ENCODE measurements at regions not wholly inside any gene's neighbourhood (a gene's known extent, or its start where the extent isn't known, plus 50 kb on each side); places are given as distances from the start of the nearest gene placed in this dataset.

DNA sequence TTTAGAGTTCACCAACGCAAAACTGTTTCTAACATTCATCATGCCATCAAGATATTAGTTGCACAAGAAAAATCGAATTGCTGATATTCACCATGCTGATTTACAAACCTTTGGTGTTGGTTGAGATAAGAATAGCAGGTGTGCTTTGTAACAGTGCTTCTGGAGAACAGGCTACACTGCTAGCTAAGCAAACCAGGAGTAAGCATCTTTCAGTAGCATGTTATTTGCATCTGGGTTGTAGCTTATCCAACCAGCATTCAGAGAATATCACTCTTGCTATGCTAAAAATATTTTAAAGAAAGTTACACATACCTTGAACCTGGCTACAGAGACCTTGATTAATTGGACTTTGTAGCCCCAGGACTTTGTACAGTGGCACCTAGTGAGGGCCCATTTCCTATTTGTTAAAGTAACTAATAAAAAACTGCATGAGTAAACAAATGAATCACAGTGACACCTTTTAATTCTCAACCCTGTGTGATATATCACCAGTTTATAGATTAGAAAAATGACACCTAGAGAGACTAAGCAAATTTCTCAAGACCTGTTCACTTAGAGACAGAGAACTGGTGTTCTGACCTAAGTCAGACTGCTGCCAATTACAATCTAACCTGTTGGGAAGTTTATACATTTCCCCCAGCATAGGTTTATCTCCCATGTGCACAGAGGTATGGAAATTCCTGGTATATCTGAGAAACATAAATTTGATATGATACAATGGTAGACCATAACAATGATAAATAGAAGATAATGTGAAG lies 435.5 kb upstream of the TGFBR2 start:
- DNase-seq: no peak

DNA sequence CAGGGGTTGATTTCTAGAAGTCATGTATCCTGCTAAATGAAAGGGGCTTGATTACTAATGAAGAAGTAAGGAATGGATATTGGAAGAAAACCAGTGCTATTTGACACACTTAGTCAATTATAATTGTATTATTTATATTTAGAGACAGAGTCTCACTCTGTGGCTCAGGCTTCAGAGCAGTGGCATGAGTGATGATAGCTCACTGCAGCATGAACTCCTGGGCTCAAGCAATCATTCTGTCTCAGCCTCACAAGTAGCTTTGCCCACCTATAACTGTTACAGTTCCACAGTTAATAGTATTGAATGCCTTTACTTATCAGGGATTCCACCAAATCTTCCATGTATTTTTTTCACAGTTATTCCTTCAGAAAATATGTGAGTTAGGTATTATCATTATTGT lies 432.0 kb upstream of the TGFBR2 start:
- no peak for DNase-seq

DNA sequence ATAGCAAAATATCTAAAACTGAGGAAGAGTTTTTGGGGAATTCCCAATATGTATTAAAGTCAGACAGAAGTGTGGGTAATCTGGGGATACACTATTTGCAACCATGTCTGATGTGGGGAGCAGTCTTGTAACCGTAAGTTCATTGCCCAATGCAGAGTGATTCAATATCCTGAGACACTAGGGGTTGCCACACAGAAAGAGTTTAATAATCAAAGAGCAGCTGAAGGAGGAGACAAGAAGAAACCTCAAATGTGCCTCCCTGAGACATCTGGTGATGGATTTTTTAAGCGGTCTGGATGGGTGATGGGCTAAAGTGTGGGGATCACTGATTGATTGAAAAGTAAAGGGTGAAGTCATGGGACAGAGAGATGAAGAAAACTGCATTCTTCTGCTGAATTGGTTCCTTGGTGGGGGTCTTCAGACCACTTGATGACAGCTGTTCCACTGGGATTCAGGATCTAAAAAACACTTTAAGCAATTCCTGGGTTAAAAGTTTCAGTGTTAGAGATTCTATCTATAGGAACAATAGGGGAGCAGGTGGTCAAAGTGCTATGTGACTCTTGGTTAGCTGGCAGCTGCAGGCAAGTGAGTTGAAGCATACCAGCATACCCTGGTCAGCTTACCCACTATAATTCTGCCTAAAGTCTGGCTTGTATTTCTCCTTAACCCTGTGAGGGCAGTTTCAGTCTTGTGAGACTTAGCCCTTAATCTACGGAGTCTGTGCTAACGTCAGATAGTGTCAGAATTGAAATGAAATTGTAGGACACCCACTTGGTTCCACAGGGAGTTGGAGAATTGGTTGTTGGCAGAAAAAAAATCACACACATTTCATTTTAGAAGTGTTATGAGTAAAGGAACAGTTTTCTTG lies 425.9 kb upstream of the TGFBR2 start:
- no peak for DNase-seq

DNA sequence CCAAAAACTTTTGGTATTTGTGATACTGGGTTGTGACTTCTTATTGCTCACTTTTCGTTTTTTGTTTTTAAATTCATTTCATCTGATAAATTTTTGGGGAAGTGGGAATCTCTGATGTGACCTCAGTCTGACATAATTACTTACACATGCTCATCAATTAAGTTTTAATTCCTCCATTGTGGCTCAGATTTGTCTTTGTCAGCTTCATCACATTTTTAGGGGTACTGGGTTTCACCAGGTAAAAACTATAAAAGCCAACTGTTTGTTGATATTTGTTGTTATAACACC lies 425.3 kb upstream of the TGFBR2 start:
- no peak for DNase-seq

DNA sequence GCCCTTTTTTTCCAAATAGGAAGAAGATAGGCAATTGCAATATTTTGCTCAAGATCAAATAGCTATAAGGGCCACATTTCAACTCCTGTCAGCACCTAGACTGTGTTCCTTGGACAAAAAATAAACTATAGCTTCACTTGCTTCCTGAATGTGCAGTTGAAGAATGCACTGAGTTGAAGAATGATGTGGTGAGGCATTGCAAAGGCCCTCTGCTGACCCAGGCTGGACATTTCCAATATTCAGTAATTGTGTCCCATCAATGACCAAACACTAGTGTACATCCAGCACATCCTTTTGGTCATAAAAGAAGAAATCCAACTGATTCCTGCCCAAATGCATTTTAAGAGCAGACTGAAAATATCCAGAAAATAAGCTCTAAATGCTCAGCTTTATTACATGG lies 424.8 kb upstream of the TGFBR2 start:
- DNase-seq: no peak

DNA sequence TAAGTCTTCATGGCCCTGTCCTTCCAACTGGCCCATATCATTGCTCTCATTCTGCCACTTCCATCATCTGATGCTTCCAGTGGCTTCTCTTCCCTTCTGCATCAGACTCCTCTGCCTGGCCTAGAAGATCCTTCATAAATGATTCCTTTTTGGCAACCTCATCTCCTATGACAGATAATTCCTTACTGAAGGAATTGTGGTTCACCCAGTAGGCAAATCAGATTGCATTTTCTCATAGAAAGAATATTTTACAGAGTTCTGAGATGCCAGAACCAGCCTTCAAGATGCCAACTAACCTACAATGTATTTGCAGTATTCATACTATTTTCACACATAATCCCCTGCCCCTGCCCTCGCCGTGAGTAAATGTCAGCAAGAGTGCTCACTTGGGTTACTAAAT lies 423.0 kb upstream of the TGFBR2 start:
- DNase-seq: no peak

DNA sequence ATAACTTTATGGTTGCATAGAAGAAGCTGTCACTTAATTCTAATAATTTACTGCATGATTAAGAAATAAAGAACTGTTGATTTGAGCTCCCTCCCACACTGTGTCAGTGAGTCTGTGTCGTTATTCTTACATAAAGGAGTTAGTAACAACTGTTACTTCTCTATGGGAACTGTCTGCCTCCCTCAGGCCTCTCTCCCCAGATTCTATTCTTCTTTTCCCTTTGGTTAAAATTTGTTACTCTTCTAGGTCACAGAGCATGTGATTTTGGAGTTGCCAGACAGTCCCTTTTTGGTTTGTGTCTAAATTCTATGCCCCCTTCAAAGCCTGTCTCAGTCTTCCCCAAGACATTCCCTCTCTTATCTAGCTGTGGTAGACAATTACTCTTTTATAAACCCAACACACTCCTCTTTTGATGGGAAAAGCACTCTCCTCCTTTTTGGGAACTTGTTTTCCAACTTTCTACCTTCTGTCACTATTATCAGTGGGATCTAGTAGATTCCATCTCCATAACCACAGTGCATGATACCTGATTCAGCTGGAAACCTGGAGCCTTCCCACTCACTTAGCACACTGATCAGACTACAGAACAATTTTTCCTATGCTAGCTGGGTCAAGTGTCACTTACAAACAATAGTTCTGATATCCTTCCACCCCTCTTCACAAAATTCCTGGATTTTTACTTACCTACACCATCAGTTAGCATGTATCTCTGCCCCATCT lies 422.1 kb upstream of the TGFBR2 start:
- DNase-seq: no peak

DNA sequence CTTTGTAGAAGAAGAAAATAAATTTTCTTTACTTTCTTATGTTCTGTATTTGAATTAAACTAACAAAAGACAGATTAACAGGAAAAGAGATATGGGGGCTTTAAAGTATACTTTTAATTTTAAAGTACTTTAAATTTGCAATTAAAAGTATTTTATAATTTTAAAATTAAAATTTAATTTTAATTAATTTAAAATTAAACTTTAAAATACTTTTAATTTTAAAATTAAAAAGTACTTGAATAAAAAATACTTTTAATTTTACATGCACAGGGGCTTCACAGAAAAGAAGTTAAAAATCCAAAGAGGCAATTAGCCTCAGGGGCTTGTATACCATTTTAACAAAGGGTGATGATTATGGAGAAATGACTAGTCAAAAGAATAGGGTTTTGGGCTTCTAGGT lies 420.5 kb upstream of the TGFBR2 start:
- no peak for DNase-seq

DNA sequence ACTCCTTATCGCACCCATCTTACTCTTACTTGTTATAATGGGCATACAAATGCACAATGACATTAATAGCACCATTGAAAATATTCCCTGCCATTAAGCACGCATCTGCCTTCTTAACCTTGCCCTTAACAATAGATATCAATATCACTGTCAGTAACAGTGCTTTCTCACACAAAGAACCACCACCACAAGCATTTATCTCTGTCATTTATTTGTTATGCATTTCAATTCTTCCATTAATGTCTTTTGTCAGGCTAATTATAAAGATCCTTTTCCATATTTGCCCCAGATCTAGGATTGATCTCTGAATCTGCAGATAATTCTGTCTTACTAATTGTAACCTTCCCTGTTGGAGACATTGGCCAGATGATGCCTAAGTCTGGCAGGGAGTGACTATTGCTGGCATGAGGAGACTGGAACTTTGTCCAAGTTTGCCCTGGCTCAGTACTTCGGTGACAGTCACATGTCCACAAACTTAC lies 419.6 kb upstream of the TGFBR2 start:
- DNase-seq: no peak

DNA sequence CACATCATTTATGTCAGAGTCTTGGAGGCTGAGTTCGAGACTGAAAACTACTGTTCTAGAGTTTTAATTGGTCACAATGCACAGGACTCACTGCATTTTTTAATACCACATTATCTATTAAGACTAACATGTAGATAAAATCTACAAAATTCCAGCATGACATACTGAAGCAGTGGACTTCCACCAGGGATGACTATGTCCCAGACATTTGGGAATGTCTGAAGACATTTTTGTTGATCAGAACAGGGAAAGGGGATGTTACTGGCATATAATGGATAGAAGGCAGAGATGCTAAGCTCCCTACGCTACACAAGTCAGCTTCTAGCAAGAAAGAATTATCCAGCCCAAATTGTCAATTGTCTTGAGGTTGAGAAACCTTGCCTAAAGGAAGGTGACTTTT lies 419.0 kb upstream of the TGFBR2 start:
- no peak for DNase-seq

DNA sequence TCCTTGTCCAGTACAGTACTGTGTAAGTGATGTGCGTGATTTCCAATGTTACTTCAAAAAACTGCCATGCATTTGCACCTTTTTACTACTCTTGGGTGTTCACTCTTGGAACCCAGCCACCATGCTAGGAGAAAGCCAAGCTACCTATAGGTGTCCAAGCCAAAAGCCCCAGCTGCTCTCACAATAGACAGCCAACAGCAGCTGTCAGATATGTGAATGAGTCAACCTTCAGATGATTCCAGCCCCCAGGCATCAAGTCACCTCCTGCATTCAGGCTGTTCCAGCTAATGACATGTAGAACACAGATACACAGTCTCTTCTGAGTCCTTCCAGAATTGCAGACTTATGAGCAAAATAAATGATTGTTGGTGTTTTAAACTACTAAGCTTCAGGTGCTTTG lies 417.7 kb upstream of the TGFBR2 start:
- no peak for DNase-seq

DNA sequence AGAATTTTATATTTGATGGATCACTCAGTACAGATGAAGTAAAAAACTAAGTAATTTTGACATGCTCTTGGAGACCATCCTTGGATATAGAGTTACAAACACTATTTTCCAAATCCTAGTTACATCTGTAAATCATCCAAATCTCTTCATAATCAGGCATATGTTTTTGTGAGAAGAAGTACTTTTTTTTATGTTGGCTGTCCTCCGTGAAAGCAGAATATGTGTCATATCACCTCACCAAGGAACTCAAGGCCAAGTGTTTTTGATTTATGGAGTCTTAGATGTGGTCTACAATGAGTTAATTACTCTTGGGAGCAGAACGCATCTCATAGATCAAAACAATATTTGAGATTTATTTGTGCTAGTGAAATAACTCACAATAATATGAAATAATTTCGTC lies 416.5 kb upstream of the TGFBR2 start:
- no peak for DNase-seq

DNA sequence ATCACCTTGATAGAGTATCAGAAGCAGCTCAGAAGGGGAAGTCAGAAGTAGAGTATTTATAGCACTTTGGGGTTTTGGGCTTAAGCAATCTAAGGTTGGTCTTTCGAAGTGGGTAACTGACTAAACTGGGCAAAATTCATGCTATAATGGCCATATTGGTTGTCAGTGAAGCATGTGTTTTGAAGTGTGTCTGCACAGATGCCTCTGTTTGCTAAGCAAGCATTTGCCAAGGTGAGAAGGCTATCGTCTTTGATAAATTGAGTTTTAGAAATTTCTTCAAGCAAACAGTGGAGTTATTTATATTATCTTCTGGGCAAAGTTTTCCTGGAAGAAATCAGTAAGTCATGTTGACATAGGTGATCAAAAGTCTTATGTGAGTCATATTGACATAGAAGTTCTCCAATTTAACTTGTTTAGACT lies 412.8 kb upstream of the TGFBR2 start:
- DNase-seq: no peak

DNA sequence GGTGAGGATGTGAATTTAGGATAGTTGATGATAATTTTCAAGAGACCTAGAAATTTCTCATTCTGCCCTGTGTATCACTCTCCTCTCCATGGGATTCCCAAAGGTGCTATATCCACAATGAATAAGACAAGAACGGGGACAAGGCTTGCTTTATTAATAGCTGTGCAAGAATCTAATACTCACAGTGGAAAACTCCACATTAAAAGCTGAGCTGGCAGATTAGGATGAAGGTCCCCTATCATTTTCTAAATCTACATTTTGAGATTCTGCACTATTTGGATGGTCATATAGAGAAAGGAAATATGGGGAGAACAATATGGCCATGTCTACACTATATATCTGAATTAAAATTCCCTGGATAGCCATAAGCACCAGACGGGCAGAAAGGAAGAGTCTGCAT lies 411.0 kb upstream of the TGFBR2 start:
- no peak for DNase-seq

DNA sequence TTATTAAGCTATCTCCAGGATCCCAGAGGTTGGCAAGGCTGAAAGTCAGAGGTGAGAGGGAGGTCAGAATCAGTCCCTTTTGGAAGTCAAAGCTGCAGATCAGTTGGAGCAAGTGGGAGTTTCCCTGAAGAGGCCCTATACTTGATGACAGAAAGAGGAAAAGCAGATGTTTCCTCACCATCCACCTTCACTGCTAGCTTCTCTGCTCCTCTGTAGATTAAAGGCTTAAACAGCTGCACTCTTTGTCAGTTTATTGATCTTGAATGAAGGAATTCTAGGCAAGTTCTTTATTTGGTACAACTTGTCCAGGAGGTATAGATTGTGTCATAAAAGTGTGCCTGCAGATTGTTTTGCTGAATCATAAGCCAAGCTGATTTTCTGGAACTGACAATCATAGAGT lies 408.2 kb upstream of the TGFBR2 start:
- no peak for DNase-seq

DNA sequence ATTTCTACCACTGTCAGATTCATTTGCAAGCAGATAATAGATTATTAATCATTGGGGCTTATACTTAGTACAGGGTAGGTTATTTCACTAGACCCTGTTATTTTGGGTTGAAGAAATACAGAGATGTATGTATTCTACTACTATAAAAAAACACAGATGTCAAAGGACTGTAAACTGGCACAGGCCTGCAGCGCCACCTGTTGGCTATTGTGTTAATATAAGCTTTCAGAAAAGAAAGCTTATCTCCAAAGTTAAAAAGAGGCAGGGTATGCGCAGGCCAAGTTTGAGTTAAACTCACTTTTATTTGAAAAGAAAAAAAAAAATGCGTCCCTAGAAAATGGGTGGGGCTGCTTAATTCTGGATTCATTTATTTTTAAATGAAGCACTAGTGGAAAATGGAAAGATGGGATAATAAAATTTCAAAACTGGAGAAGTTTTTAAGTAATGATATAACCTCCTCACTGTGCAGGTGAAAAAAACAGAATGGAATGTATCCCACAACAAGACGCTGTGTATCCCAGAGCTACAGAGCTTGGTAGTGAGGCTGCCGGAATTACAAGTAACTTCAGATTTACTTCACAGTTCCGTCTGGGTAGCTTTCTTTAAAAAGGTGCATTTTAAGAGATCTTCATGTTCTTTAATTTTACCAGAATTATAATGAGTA lies 407.2 kb upstream of the TGFBR2 start:
- DNase-seq: peak; percentile 74

DNA sequence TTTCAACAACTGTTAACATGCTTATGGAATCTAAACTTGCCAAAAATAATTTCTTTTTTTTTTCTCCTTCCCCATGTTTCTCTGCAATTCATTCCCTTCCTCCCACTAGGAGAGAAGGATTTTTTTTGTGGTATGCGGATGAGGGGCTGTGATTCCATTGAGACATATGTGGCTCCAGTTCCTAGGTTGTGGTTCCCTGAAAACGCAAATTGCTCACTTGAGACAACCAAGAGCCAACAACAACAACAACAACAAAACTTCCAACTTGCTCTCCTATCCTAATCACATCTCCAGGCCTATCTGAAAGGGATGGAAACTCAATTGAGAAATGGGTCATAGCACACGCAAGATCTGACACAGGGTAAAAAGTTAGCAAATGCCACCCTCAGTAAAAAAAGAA lies 406.5 kb upstream of the TGFBR2 start:
- DNase-seq: no peak

DNA sequence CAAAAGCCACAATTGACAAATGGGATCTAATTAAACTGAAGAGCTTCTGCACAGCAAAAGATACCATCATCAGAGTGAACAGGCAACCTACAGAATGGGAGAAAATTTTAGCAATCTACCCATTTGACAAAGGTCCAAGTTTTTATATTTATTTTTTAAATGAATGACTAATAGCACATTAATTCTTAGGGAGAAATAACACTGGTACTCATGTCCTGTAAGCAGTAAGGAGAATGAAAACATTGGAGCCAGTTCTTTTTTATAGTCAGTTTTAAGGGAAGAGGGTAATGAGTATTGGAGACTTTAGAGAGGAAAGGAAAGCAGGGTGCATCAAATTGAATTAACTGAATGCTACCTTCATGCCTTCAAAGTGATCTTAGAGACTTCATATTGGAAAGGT lies 404.7 kb upstream of the TGFBR2 start:
- DNase-seq: no peak

DNA sequence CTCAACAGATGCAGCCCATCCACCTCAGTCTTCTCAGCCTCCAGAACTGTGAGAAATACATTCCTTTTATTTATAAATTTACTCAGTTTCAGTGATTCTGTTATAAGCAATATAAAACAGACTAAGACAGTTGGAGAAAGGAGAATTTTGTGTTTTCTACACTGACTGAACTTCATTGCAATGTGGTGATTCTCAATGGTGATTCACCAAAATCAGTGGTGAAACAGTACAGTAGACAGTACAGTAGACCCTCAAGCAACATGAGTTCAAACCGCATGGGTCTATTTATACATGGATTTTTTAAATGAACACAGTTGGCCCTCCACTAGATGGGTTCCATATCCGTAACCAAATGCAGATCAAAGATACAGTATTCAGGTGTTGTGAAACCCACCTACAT lies 403.1 kb upstream of the TGFBR2 start:
- no peak for DNase-seq

DNA sequence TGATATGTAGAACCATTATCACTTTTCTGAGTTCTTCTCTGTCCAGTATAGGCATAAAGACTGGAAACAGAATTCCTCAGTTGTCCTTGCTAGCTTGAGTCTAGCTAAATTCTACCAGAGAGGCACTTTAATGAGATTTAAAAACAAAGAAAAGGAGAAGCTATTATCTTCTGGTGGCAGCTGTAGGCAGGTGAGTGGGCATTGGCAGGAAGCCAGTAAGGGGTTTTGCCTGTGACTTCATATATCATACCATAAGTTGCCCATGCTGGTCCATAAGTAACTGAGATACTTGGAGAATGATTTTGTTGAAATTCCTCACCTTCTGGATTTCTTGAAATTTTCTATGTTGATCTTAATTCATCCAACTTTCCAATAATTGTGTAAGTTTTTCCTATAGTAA lies 402.3 kb upstream of the TGFBR2 start:
- no peak for DNase-seq

DNA sequence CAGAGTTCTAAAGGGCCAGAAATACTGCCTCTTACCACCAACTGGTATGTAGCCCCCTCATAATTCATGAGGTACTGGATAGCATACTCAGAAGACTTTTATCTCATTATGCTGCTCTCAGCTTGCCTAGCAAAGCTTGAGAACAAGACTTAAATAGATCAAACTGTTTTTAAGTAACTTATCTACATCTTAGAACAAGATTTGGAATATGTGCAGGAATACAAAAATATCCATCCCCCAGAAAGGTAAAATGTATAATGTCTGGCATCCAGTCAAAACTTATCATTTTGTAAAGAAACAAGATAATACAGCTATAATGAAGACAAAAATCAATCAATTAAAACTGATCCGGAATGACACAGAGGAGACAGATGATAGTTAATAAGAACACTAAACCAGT lies 400.4 kb upstream of the TGFBR2 start:
- DNase-seq: no peak

DNA sequence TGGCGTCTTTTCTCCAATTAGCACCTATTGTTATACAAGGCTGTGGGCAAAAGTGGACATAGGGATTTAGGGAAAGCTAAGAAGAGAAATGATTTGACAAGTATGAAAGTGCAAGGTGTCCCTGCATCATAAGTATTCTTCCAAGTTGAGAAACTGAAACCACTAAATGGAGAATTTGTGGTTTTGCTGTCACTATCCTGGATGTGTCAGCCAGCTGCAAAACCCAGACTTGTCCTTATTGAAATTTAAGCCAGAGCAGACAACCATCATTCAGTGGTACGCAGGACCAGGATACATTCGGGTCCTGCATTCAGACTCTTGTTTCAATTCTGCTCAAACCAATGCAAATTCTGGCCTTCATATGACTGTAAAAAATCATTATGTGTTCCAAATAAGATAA lies 384.8 kb upstream of the TGFBR2 start:
- DNase-seq: peak; percentile 46

DNA sequence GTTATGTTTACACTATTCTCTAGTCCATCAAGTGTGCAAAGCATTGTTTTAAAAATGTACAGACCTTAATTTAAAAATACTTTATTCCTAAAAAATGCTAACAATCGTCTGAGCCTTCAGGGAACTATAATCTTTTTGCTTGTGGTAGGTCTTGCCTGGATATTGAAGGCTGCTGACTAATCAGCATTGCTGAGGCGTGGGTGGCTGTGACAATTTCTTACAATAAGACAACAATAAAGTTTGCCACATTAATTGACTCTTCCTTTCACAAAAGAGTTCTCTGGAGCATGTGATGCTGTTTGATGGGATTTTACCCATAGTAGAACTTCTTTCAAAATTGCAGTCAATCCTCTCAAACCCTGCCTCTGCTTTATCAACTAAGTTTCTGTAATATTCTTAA lies 384.0 kb upstream of the TGFBR2 start:
- no peak for DNase-seq

All from activated CD4-positive, alpha-beta T cell treated with anti-CD3 and anti-CD28 coated beads, Interleukin-2, Interleukin-6, amounts not matched to agents 100 ng/mL and 50 ng/mL, durations not matched to agents 16 hours and 8 hours (primary cell).